H9 (cell line): ENCODE measurements at regions not wholly inside any gene's neighbourhood (a gene's known extent, or its start where the extent isn't known, plus 50 kb on each side); places are given as distances from the start of the nearest gene placed in this dataset.

Source experiments
- DNase-seq: peaks from one replicate; pipeline ENCODE4 v3.0.0-alpha.2; 2017
- H2AFZ ChIP-seq: one replicate; pipeline ENCODE4 v1.6.1; 2013; ENCODE audit warnings: mild to moderate bottlenecking, low read length, control low read depth, moderate library complexity
- H2AK5ac ChIP-seq: 2 replicates; pipeline ENCODE4 v1.6.1; 2013; ENCODE audit warnings: low read length, control low read depth, mixed read lengths; ENCODE audit not compliant: insufficient read length
- H2BK120ac ChIP-seq: one replicate; pipeline ENCODE4 v1.6.1; 2013; ENCODE audit warnings: low read depth, mild to moderate bottlenecking, low read length, control low read depth, inconsistent platforms; ENCODE audit not compliant: poor library complexity, severe bottlenecking
- H2BK12ac ChIP-seq: 2 replicates; pipeline ENCODE4 v1.6.1; 2013; ENCODE audit warnings: low read length, control low read depth, mixed read lengths, low read depth; ENCODE audit not compliant: insufficient read length
- H2BK15ac ChIP-seq: 2 replicates; pipeline ENCODE4 v1.6.1; 2013; ENCODE audit warnings: low read depth, low read length, control low read depth
- H2BK20ac ChIP-seq: one replicate; pipeline ENCODE4 v1.6.1; 2013; ENCODE audit warnings: low read depth, mild to moderate bottlenecking, low read length, control low read depth, inconsistent platforms; ENCODE audit not compliant: poor library complexity, severe bottlenecking
- H2BK5ac ChIP-seq: 2 replicates; pipeline ENCODE4 v1.6.1; 2013; ENCODE audit warnings: low read length, control low read depth, mixed read lengths; ENCODE audit not compliant: insufficient read length
- H3K14ac ChIP-seq: 2 replicates; pipeline ENCODE4 v1.6.1; 2013; ENCODE audit warnings: low read length, control low read depth; ENCODE audit not compliant: insufficient read depth
- H3K18ac ChIP-seq: 2 replicates; pipeline ENCODE4 v1.6.1; 2013; ENCODE audit warnings: low read depth, mild to moderate bottlenecking, mixed read lengths, low read length, control low read depth; ENCODE audit not compliant: insufficient read length
- H3K23ac ChIP-seq: 2 replicates; pipeline ENCODE4 v1.6.1; 2013; ENCODE audit warnings: low read length, control low read depth, mixed read lengths, low read depth; ENCODE audit not compliant: insufficient read length
- H3K23me2 ChIP-seq: 2 replicates; pipeline ENCODE4 v1.6.1; 2013; ENCODE audit warnings: low read depth, mild to moderate bottlenecking, mixed read lengths, low read length, control low read depth; ENCODE audit not compliant: insufficient read length, poor library complexity, severe bottlenecking
- H3K27ac ChIP-seq: 2 replicates; pipeline ENCODE4 v1.5.1; 2013; ENCODE audit warnings: low read length, control low read depth, mixed read lengths, low read depth; ENCODE audit not compliant: insufficient read length
- H3K27me3 ChIP-seq: 2 replicates; pipeline ENCODE4 v1.6.1; 2013; ENCODE audit warnings: low read length, control low read depth, inconsistent platforms; ENCODE audit not compliant: insufficient read depth
- H3K4ac ChIP-seq: 2 replicates; pipeline ENCODE4 v1.6.1; 2013; ENCODE audit warnings: low read depth, mild to moderate bottlenecking, control low read depth, inconsistent platforms, low read length, moderate library complexity
- H3K4me1 ChIP-seq: 2 replicates; pipeline ENCODE4 v1.6.1; 2013; ENCODE audit warnings: low read length, control low read depth, inconsistent platforms; ENCODE audit not compliant: insufficient read depth
- H3K4me2 ChIP-seq: 2 replicates; pipeline ENCODE4 v1.6.1; 2013; ENCODE audit warnings: low read length, control low read depth, mixed read lengths; ENCODE audit not compliant: insufficient read length, insufficient read depth
- H3K56ac ChIP-seq: 2 replicates; pipeline ENCODE4 v1.6.1; 2013; ENCODE audit warnings: low read depth, mild to moderate bottlenecking, mixed read lengths, low read length, control low read depth; ENCODE audit not compliant: insufficient read length
- H3K79me1 ChIP-seq: 2 replicates; pipeline ENCODE4 v1.6.1; 2013; ENCODE audit warnings: low read depth, mild to moderate bottlenecking, moderate library complexity, low read length, control low read depth, inconsistent platforms; ENCODE audit not compliant: insufficient read depth, poor library complexity, severe bottlenecking
- H3K79me2 ChIP-seq: 2 replicates; pipeline ENCODE4 v1.6.1; 2013; ENCODE audit warnings: low read length, control low read depth, inconsistent platforms; ENCODE audit not compliant: insufficient read depth
- H3K9ac ChIP-seq: 2 replicates; pipeline ENCODE4 v1.6.1; 2013; ENCODE audit warnings: low read length, control low read depth, mixed read lengths; ENCODE audit not compliant: insufficient read length; ENCODE audit errors: extremely low read depth
- H3K9me3 ChIP-seq: one replicate; pipeline ENCODE4 v1.6.1; 2013; ENCODE audit warnings: low read depth, low read length, inconsistent platforms; ENCODE audit not compliant: control insufficient read depth
- H3T11ph ChIP-seq: one replicate; pipeline ENCODE4 v1.6.1; 2013; ENCODE audit warnings: mild to moderate bottlenecking, low read length, control low read depth, inconsistent platforms
- H4K20me1 ChIP-seq: one replicate; pipeline ENCODE4 v1.6.1; 2013; ENCODE audit not compliant: control insufficient read depth, insufficient read length, insufficient read depth
- H4K5ac ChIP-seq: 2 replicates; pipeline ENCODE4 v1.6.1; 2013; ENCODE audit warnings: low read depth, mild to moderate bottlenecking, mixed read lengths, low read length, control low read depth; ENCODE audit not compliant: insufficient read length
- H4K8ac ChIP-seq: replicated peaks from 2 replicates; pipeline ENCODE4 v1.6.1; 2013; ENCODE audit warnings: low read length, control low read depth, mixed read lengths, low read depth; ENCODE audit not compliant: insufficient read length
- H4K91ac ChIP-seq: 2 replicates; pipeline ENCODE4 v1.6.1; 2013; ENCODE audit warnings: low read depth, mild to moderate bottlenecking, moderate library complexity, mixed read lengths, low read length, control low read depth; ENCODE audit not compliant: insufficient read length
- H3K27ac Mint-ChIP-seq, 3 experiments: 2 replicates in 2 of 3; 3 replicates in 1 of 3; pipeline ENCODE4 v1.8.0; 2020 to 2021; ENCODE audit warnings: mixed read lengths in 3 of 3, mild to moderate bottlenecking in 1 of 3, moderate library complexity in 1 of 3
- H3K27me3 Mint-ChIP-seq: 2 replicates; pipeline ENCODE4 v1.8.0; 2021; ENCODE audit warnings: low read depth, mild to moderate bottlenecking, moderate library complexity, mixed read lengths
- H3K36me3 Mint-ChIP-seq, 3 experiments: 2 replicates in 2 of 3; 3 replicates in 1 of 3; pipeline ENCODE4 v1.8.0; 2020 to 2021; ENCODE audit warnings: low read depth in 3 of 3, mixed read lengths in 3 of 3; ENCODE audit not compliant: insufficient read depth in 1 of 3
- H3K4me1 Mint-ChIP-seq, 2 experiments: 2 replicates each; pipeline ENCODE4 v1.8.0; 2020; ENCODE audit warnings: mixed read lengths in 2 of 2
- H3K4me3 Mint-ChIP-seq, 2 experiments: 2 replicates in 1 of 2; 3 replicates in 1 of 2; pipeline ENCODE4 v1.8.0; 2020 to 2021; ENCODE audit warnings: mild to moderate bottlenecking in 2 of 2, mixed read lengths in 2 of 2, moderate library complexity in 1 of 2
- H3K9me3 Mint-ChIP-seq, 2 experiments: 2 replicates in 1 of 2; 3 replicates in 1 of 2; pipeline ENCODE4 v1.8.0; 2020; ENCODE audit warnings: mild to moderate bottlenecking in 2 of 2, mixed read lengths in 2 of 2, moderate library complexity in 1 of 2
- CTCF ChIP-seq: fragments of 200-600 bp; sonication (generic); conservative IDR thresholded peaks from 3 replicates; pipeline ENCODE4 v1.8.0; 2021; ENCODE audit warnings: antibody characterized with exemption, mild to moderate bottlenecking
- WGBS: extraction: QIAGEN DNeasy Blood & Tissue Kit; methylation state at CpG from one replicate; pipeline ENCODE4 v1.1.7; 2013; ENCODE audit warnings: missing lambda C conversion rate, low lambda C conversion rate, mixed read lengths; ENCODE audit not compliant: insufficient read length; ENCODE audit errors: extremely low coverage; 5-methylcytosine and 5-hydroxymethylcytosine counted together

DNA sequence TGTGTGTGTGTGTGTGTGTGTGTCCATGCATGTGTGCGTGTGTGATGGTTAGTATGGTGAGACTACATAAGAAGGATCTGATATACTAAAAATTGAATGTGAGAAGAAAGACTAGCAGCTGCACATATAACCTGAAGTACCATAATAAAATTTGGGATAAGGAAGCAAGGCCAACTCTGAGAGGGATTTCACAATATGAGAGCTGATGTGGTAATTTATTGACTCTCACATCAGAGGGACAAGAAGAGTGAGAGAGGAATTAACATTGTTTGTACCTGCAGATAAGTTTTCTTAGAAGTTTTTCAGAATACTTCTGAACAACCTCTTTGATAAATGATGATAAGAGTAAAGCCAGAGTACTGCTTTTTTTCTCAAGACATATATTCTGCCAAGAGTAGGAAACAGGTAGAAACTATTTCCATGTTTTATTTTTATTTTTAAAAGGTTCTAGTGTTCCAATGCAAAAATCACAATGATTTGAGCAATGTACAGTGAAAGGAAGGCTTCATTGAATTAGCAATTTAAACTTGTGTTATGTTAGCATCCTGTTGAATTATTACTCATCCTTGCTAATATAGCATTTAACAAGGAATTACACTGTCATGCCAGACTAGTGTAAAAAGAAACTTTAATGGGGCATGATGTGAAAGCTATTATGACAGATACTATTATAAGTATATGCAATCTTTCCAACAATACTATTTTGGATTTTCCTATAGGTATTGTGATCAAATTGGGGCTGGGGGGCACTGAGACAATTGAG lies 415.5 kb upstream of the ARPP21 start:
- no peak overlapping the region for H4K8ac ChIP-seq
- H2BK12ac ChIP-seq = no peak overlapping the region
- no peak overlapping the region for H3K4me3 Mint-ChIP-seq
- TF ChIP-seq CTCF = no peak
- H3K14ac ChIP-seq = no peak overlapping the region
- H3K27ac ChIP-seq = no peak overlapping the region
- H4K91ac ChIP-seq = no peak overlapping the region
- H3K4me1 ChIP-seq = no peaks in the 10 kb centered on the region
- H3K18ac ChIP-seq = no peak overlapping the region
- peaks cover 0 to 5% (median 2%) of the 10 kb centered on the region in 3 experiments; a peak in 3 of 7 replicates for H3K36me3 Mint-ChIP-seq
- no peak overlapping the region for H2AK5ac ChIP-seq
- H3K4me2 ChIP-seq = no peak overlapping the region
- DNase-seq = no peak
- H3K27me3 Mint-ChIP-seq = no peaks in the 10 kb centered on the region
- no peaks in the 10 kb centered on the region for H3K79me2 ChIP-seq
- no peaks in the 10 kb centered on the region for H3K9me3 ChIP-seq
- H3K23me2 ChIP-seq = no peaks in the 10 kb centered on the region
- H2BK15ac ChIP-seq = no peak overlapping the region
- no peaks in the 10 kb centered on the region for H3K27me3 ChIP-seq
- no peak overlapping the region for H3T11ph ChIP-seq
- H2AFZ ChIP-seq = no peak overlapping the region
- H2BK5ac ChIP-seq = no peak overlapping the region
- H3K9ac ChIP-seq = no peak overlapping the region
- H3K9me3 Mint-ChIP-seq = peaks cover 15 to 19% of the 10 kb centered on the region in 2 experiments
- no peaks in the 10 kb centered on the region for H3K4me1 Mint-ChIP-seq
- H3K79me1 ChIP-seq = no peaks in the 10 kb centered on the region
- H4K5ac ChIP-seq = no peak overlapping the region
- H3K56ac ChIP-seq = no peak overlapping the region
- H3K27ac Mint-ChIP-seq = no peak overlapping the region
- H3K23ac ChIP-seq = no peak overlapping the region
- no peak overlapping the region for H3K4ac ChIP-seq
- H2BK120ac ChIP-seq = no peak overlapping the region
- WGBS = no CpG with 5 or more reads among the region's 1 CpG
- no peak overlapping the region for H2BK20ac ChIP-seq
- no peaks in the 10 kb centered on the region for H4K20me1 ChIP-seq
